ENCODE measurements at regions not wholly inside any gene's neighbourhood (a gene's known extent, or its start where the extent isn't known, plus 50 kb on each side); places are given as distances from the start of the nearest gene placed in this dataset.

GRCh38 chr6:44776344-44776743 is 388.8 kb downstream of the CDC5L start:
- no peak overlapping the region for H2AFZ ChIP-seq
- no peak overlapping the region for H3K9ac ChIP-seq
- no peak for DNase-seq
- H3K9me2 ChIP-seq (ENCODE audit: insufficient read depth) = no peaks in the 10 kb centered on the region
- no peaks in the 10 kb centered on the region for H3K27me3 ChIP-seq (replicated peaks; ENCODE audit: insufficient read depth)
- no peak overlapping the region for H3K4me3 ChIP-seq
- H3K79me2 ChIP-seq (ENCODE audit: insufficient read depth) = no peaks in the 10 kb centered on the region
- no peaks in the 10 kb centered on the region for H3K36me3 ChIP-seq (ENCODE audit: low read depth)
- no peaks in the 10 kb centered on the region for H3K9me3 ChIP-seq (ENCODE audit: low read depth)
- no peak for TF ChIP-seq EZH2phosphoT487 (IDR thresholded peaks at IDR 0.05; ENCODE audit: insufficient read depth, low read depth)
- no peaks in the 10 kb centered on the region for H3F3A ChIP-seq (ENCODE audit: insufficient read depth)
- in situ Hi-C loops (cut with MboI) = no loop called here
- H3K4me1 ChIP-seq (ENCODE audit: insufficient read depth) = no peaks in the 10 kb centered on the region
- no peak overlapping the region for H3K27ac ChIP-seq
- H3K4me2 ChIP-seq (ENCODE audit: unreplicated experiment) = no peak overlapping the region
- H4K20me1 ChIP-seq (ENCODE audit: insufficient read depth) = no peaks in the 10 kb centered on the region

GRCh38 chr6:44778513-44778912 is 391.0 kb downstream of the CDC5L start:
- H3K4me1 ChIP-seq (ENCODE audit: insufficient read depth) = no peaks in the 10 kb centered on the region
- no peaks in the 10 kb centered on the region for H3F3A ChIP-seq (ENCODE audit: insufficient read depth)
- H3K9ac ChIP-seq = no peak overlapping the region
- H3K27ac ChIP-seq = no peak overlapping the region
- no peak for DNase-seq
- TF ChIP-seq EZH2 (IDR thresholded peaks at IDR 0.05; ENCODE audit: insufficient read depth, poor library complexity, severe bottlenecking) (no peak), EZH2phosphoT487 (IDR thresholded peaks at IDR 0.05; ENCODE audit: insufficient read depth, low read depth) (no peak)
- H3K36me3 ChIP-seq (ENCODE audit: low read depth) = no peaks in the 10 kb centered on the region
- H3K9me2 ChIP-seq (ENCODE audit: insufficient read depth) = no peaks in the 10 kb centered on the region
- 80 to 82% methylated on average over 1 of the region's 1 CpG for WGBS, 2 experiments (ENCODE audit: low coverage in 1 of 2, low lambda C conversion rate in 2 of 2, missing lambda C conversion rate in 2 of 2)
- no peaks in the 10 kb centered on the region for H3K79me2 ChIP-seq (ENCODE audit: insufficient read depth)
- no peaks in the 10 kb centered on the region for H3K9me3 ChIP-seq (ENCODE audit: low read depth)
- no peaks in the 10 kb centered on the region for H3K27me3 ChIP-seq (replicated peaks; ENCODE audit: insufficient read depth)
- in situ Hi-C loops (cut with MboI) = no loop called here
- H3K4me2 ChIP-seq (ENCODE audit: unreplicated experiment) = no peak overlapping the region
- no peaks in the 10 kb centered on the region for H4K20me1 ChIP-seq (ENCODE audit: insufficient read depth)
- no peak overlapping the region for H3K4me3 ChIP-seq
- no peak overlapping the region for H2AFZ ChIP-seq

Data from GM23248 (cell line).